OCI-LY3 (cell line): ENCODE measurements at regions not wholly inside any gene's neighbourhood (a gene's known extent, or its start where the extent isn't known, plus 50 kb on each side); places are given as distances from the start of the nearest gene placed in this dataset.

Source experiments
- EZH2phosphoT487 ChIP-seq: fragments of 200-600 bp; shearing (Covaris generic); IDR thresholded peaks from 2 replicates; pipeline ENCODE4 v1.6.1; 2018; ENCODE audit warnings: antibody characterized with exemption, mixed run types, low read depth
- TF ChIP-seq, protein P1 (sequence below): fragments of 200-600, 300-600 bp; sonication (generic); IDR thresholded peaks from 2 replicates; pipeline ENCODE4 v1.5.1; 2014; ENCODE audit warnings: antibody characterized with exemption, low read length, low read depth

DNA sequence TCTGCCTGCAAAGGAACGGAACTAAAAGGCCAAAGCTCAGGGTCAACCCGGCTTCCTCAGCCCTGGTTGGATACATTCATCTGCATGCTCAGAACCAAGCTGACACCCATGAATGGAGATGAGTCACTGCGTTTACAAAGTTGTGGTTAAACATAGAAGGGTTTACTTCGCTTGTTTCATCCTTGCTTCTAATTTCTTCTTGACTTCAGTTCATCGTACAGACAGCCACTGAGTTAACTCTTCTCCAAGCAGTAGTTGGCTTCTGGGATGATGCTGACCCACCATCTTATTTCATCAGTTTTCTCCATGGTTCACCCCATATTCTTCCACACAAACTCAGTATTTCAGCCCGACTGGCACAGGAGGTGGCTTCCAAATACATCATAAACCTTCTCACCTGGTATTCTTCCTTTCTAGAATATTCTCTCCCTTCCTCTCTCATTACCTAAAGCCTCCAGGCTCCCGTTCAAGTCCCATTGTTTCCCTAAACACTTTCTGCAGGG is 166.3 kb upstream of the RNF32 start:
- no peak for TF ChIP-seq EZH2phosphoT487
- TF ChIP-seq, protein P1, sequence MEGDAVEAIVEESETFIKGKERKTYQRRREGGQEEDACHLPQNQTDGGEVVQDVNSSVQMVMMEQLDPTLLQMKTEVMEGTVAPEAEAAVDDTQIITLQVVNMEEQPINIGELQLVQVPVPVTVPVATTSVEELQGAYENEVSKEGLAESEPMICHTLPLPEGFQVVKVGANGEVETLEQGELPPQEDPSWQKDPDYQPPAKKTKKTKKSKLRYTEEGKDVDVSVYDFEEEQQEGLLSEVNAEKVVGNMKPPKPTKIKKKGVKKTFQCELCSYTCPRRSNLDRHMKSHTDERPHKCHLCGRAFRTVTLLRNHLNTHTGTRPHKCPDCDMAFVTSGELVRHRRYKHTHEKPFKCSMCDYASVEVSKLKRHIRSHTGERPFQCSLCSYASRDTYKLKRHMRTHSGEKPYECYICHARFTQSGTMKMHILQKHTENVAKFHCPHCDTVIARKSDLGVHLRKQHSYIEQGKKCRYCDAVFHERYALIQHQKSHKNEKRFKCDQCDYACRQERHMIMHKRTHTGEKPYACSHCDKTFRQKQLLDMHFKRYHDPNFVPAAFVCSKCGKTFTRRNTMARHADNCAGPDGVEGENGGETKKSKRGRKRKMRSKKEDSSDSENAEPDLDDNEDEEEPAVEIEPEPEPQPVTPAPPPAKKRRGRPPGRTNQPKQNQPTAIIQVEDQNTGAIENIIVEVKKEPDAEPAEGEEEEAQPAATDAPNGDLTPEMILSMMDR: no peak
